ENCODE measurements at regions not wholly inside any gene's neighbourhood (a gene's known extent, or its start where the extent isn't known, plus 50 kb on each side); places are given as distances from the start of the nearest gene placed in this dataset.

- TF ChIP-seq POLR2A (IDR thresholded peaks at IDR 0.05) (no peak), CTCF (IDR thresholded peaks at IDR 0.05) (no peak)
Observed at GRCh38 chr3:117417411-117417810, 707.8 kb downstream of the TUSC7 start.

Data from prostate gland (tissue), 2 donors.